ENCODE measurements at regions not wholly inside any gene's neighbourhood (a gene's known extent, or its start where the extent isn't known, plus 50 kb on each side); places are given as distances from the start of the nearest gene placed in this dataset.
A peak's percentile ranks its signal among the peaks of the same experiment; 100 is the strongest.
"Not testable (repeated sequence)": the region's sequence is repeated elsewhere in the genome, so short reads cannot be mapped to it uniquely, and the experiment has no call there.

GRCh38 chr16:32740766-32741499, 65.0 kb upstream of the TP53TG3 start:
- POLR2A ChIA-PET; H3K9me3 ChIP-seq; H3K4me2 ChIP-seq; FAIRE-seq; CTCF ChIA-PET; H3K4me1 ChIP-seq; H3K4me3 ChIP-seq; DNase-seq (ENCODE audit: low read depth in 1 of 2, low spot score in 1 of 2); H3K27ac ChIP-seq: not testable (repeated sequence)
- WGBS (ENCODE audit: missing lambda C conversion rate) = no CpG with 5 or more reads among the region's 60 CpGs
- peak; percentile 98 to 99 for ATAC-seq

Measured in A549 (cell line).